HepG2 (cell line): ENCODE measurements at regions not wholly inside any gene's neighbourhood (a gene's known extent, or its start where the extent isn't known, plus 50 kb on each side); places are given as distances from the start of the nearest gene placed in this dataset.

ENCODE experiments used
- ATAC-seq: fragments of 200-7000 bp; cut with Tn5 transposase; 3 replicates; pipeline ENCODE4 v1.9.1; 2020; ENCODE audit warnings: mild to moderate bottlenecking, moderate library complexity
- BruUV-seq: library from RNA; stranded (reverse); fragments of 400-500 nt; replicated peaks from 2 replicates; lab custom pipeline; 2021; lab: Mats Ljungman, UMichigan
- CTCF ChIA-PET: fragments of 300-600 bp; formaldehyde crosslinking; extraction: SDS; loops from one replicate; lab custom pipeline; 2021; ENCODE audit warnings: low total read pairs, inconsistent platforms, low intra/inter-chr PET ratio; lab: Yijun Ruan, JAX
- POLR2A ChIA-PET: fragments of 350-600 bp; sonication (Branson Sonifier 250); formaldehyde crosslinking; loops from one replicate; lab custom pipeline; 2020; ENCODE audit warnings: antibody characterized with exemption, inconsistent platforms; lab: Yijun Ruan, JAX
- DNase-seq: peaks from one replicate; pipeline ENCODE4 v3.0.0-alpha.2; 2015; ENCODE audit warnings: low spot score
- FAIRE-seq: peaks from 3 replicates; lab custom pipeline; 2011; peaks lifted over from hg19 to GRCh38; lab: Jason Lieb, UNC
- H2AFZ ChIP-seq: one replicate; pipeline ENCODE4 v1.6.1; 2011; ENCODE audit warnings: low read length, inconsistent platforms
- H3K27ac ChIP-seq: fragments of 300-600 bp; 3 replicates; pipeline ENCODE4 v1.8.0; 2011; ENCODE audit warnings: mixed run types, mild to moderate bottlenecking, mixed read lengths, low read length, inconsistent platforms; ENCODE audit not compliant: insufficient read depth; ENCODE audit errors: extremely low read length
- H3K27me3 ChIP-seq, 2 experiments: fragments of 200-600 bp in 1 of 2; 2 replicates in 1 of 2; 3 replicates in 1 of 2; pipeline versions ENCODE4 v1.6.0 to v1.8.0; 2011; ENCODE audit warnings: low read length in 2 of 2, mild to moderate bottlenecking in 2 of 2, moderate library complexity in 2 of 2, inconsistent platforms in 1 of 2; ENCODE audit not compliant: insufficient read depth in 2 of 2, control insufficient read depth in 1 of 2
- H3K36me3 ChIP-seq, 2 experiments: fragments of 200-600 bp in 1 of 2; replicated peaks in 1 of 2; 2 replicates in 1 of 2; 3 replicates in 1 of 2; pipeline versions ENCODE4 v1.5.1 to v1.8.0; 2011; ENCODE audit warnings: low read length in 2 of 2, inconsistent platforms in 1 of 2; ENCODE audit not compliant: insufficient read depth in 2 of 2, control insufficient read depth in 1 of 2
- H3K4me1 ChIP-seq: 2 replicates; pipeline ENCODE4 v1.5.1; 2012; ENCODE audit warnings: low read length, inconsistent platforms; ENCODE audit not compliant: insufficient read depth
- H3K4me2 ChIP-seq: 2 replicates; pipeline ENCODE4 v1.6.0; 2011; ENCODE audit warnings: low read depth, low read length, inconsistent platforms
- H3K4me3 ChIP-seq, 3 experiments: fragments of 200-600 bp in 1 of 3; sonication (generic), shearing (Covaris generic) in 1 of 3; replicated peaks in 1 of 3; 2 replicates each; pipeline ENCODE4 v1.5.1; 2011 to 2016; ENCODE audit warnings: low read length in 3 of 3, inconsistent platforms in 2 of 3, low read depth in 2 of 3, mild to moderate bottlenecking in 2 of 3, control low read depth in 1 of 3, mixed read lengths in 1 of 3; ENCODE audit not compliant: insufficient read depth in 1 of 3
- H3K79me2 ChIP-seq: one replicate; pipeline ENCODE4 v1.6.1; 2011; ENCODE audit warnings: low read length, inconsistent platforms; ENCODE audit not compliant: insufficient read depth
- H3K9ac ChIP-seq: 2 replicates; pipeline ENCODE4 v1.6.0; 2011; ENCODE audit warnings: mild to moderate bottlenecking, low read depth, low read length, inconsistent platforms; ENCODE audit not compliant: insufficient read depth
- H3K9me3 ChIP-seq: 2 replicates; pipeline ENCODE4 v1.5.1; 2012; ENCODE audit warnings: mild to moderate bottlenecking, low read length
- H4K20me1 ChIP-seq: 2 replicates; pipeline ENCODE4 v1.6.0; 2011; ENCODE audit warnings: inconsistent platforms, mild to moderate bottlenecking, low read length, moderate library complexity; ENCODE audit not compliant: insufficient read depth
- CHD2 ChIP-seq: IDR thresholded peaks from 2 replicates; pipeline ENCODE4 v1.6.1; 2011; ENCODE audit warnings: low read depth, low read length, improper control_type of control experiment
- CREB3 ChIP-seq: sonication (generic); formaldehyde crosslinking; IDR thresholded peaks from 2 replicates; pipeline ENCODE4 v1.5.0; 2020; ENCODE audit warnings: missing genetic modification reagents
- KDM2A ChIP-seq: sonication (generic); formaldehyde crosslinking; IDR thresholded peaks from 2 replicates; pipeline ENCODE4 v1.4.0; 2020; ENCODE audit warnings: low read depth, missing genetic modification reagents, borderline replicate concordance
- MYPOP ChIP-seq: sonication (generic); formaldehyde crosslinking; IDR thresholded peaks from 2 replicates; pipeline ENCODE4 v1.8.1; 2023; ENCODE audit warnings: mild to moderate bottlenecking, moderate library complexity, missing genetic modification reagents
- NFE2L2 ChIP-seq: fragments of 150-350 bp; IDR thresholded peaks from 2 replicates; pipeline ENCODE4 v1.6.1; 2014; ENCODE audit warnings: low read length
- POLR2G ChIP-seq: fragments of 200-400 bp; formaldehyde crosslinking; IDR thresholded peaks from 2 replicates; pipeline ENCODE4 v1.6.1; 2018; ENCODE audit warnings: mild to moderate bottlenecking, low read depth, low read length, moderate library complexity
- TOE1 ChIP-seq: sonication (generic); formaldehyde crosslinking; IDR thresholded peaks from 2 replicates; pipeline ENCODE4 v1.4.0; 2020; ENCODE audit warnings: mild to moderate bottlenecking, missing genetic modification reagents
- ZBTB1 ChIP-seq: sonication (generic); formaldehyde crosslinking; IDR thresholded peaks from 2 replicates; pipeline ENCODE4 v1.4.0; 2020; ENCODE audit warnings: missing genetic modification reagents, borderline replicate concordance
- ZNF12 ChIP-seq: sonication (generic); formaldehyde crosslinking; IDR thresholded peaks from 2 replicates; pipeline ENCODE4 v1.5.0; 2020; ENCODE audit warnings: missing genetic modification reagents
- ZNF230 ChIP-seq: sonication (generic); formaldehyde crosslinking; IDR thresholded peaks from 2 replicates; pipeline ENCODE4 v1.4.0; 2020; ENCODE audit warnings: mild to moderate bottlenecking, missing genetic modification reagents
- ZNF510 ChIP-seq: sonication (generic); formaldehyde crosslinking; IDR thresholded peaks from 2 replicates; pipeline ENCODE4 v1.4.0; 2020; ENCODE audit warnings: low read depth, mild to moderate bottlenecking, missing genetic modification reagents
- ZNF543 ChIP-seq: sonication (generic); formaldehyde crosslinking; IDR thresholded peaks from 2 replicates; pipeline ENCODE4 v1.4.0; 2020; ENCODE audit warnings: mild to moderate bottlenecking, missing genetic modification reagents
- ZNF558 ChIP-seq: sonication (generic); formaldehyde crosslinking; IDR thresholded peaks from 2 replicates; pipeline ENCODE4 v1.9.0; 2022; ENCODE audit warnings: mild to moderate bottlenecking, missing genetic modification reagents, borderline replicate concordance
- ZSCAN21 ChIP-seq: sonication (generic); formaldehyde crosslinking; IDR thresholded peaks from 2 replicates; pipeline ENCODE4 v1.8.0; 2022; ENCODE audit warnings: mild to moderate bottlenecking, missing genetic modification reagents, moderate library complexity, borderline replicate concordance
- in situ Hi-C: cut with HindIII; loops from 2 replicates; pipeline ENCODE4 v1.10.0; 2017; ENCODE audit warnings: low pct_unique_long_range_greater_than_20kb; ENCODE audit not compliant: extremely low pct_ligation_motif_present
- intact Hi-C: fragments of 100-400 bp; cut with micrococcal nuclease; formaldehyde crosslinking; loops from one replicate; pipeline ENCODE4 v1.10.0; 2022; ENCODE audit not compliant: unreplicated experiment
- TF ChIP-seq, protein P1 (sequence below): sonication (generic); formaldehyde crosslinking; IDR thresholded peaks from 2 replicates; pipeline ENCODE4 v1.8.0; 2022; ENCODE audit warnings: low read depth, missing genetic modification reagents

- no peaks in the 10 kb centered on the region for H4K20me1 ChIP-seq
- TF ChIP-seq TOE1 (CRISPR knock-in tag) (no peak), CREB3 (CRISPR knock-in tag) (no peak), POLR2G (no peak), KDM2A (CRISPR knock-in tag) (no peak), ZSCAN21 (CRISPR knock-in tag) (no peak), NFE2L2 (no peak), MYPOP (no peak), ZNF510 (no peak), ZNF230 (CRISPR knock-in tag) (no peak), ZBTB1 (CRISPR knock-in tag) (no peak), ZNF12 (no peak), ZNF543 (no peak), ZNF558 (CRISPR knock-in tag) (no peak), CHD2 (no peak)
- TF ChIP-seq, protein P1, sequence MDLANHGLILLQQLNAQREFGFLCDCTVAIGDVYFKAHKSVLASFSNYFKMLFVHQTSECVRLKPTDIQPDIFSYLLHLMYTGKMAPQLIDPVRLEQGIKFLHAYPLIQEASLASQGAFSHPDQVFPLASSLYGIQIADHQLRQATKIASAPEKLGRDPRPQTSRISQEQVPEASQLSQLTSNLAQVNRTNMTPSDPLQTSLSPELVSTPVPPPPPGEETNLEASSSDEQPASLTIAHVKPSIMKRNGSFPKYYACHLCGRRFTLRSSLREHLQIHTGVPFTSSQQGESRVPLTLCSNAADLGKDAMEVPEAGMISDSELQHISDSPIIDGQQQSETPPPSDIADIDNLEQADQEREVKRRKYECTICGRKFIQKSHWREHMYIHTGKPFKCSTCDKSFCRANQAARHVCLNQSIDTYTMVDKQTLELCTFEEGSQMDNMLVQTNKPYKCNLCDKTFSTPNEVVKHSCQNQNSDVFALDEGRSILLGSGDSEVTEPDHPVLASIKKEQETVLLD (CRISPR knock-in tag) = no peak
- intact Hi-C loops = no loop called here
- no peak overlapping the region for H3K4me2 ChIP-seq
- no peak overlapping the region for H3K9ac ChIP-seq
- H3K79me2 ChIP-seq = no peaks in the 10 kb centered on the region
- H3K36me3 ChIP-seq = no peaks in the 10 kb centered on the region
- in situ Hi-C loops = no loop called here
- CTCF ChIA-PET = no interaction called here
- H3K27ac ChIP-seq = no peak overlapping the region
- POLR2A ChIA-PET = no interaction called here
- H3K4me3 ChIP-seq = no peak overlapping the region
- no peaks in the 10 kb centered on the region for H3K4me1 ChIP-seq
- ATAC-seq = no peak
- DNase-seq = no peak
- FAIRE-seq = no peak
- no peak overlapping the region for H2AFZ ChIP-seq
- no peaks in the 10 kb centered on the region for H3K9me3 ChIP-seq
- no TSS peak for BruUV-seq
- H3K27me3 ChIP-seq = no peaks in the 10 kb centered on the region
Measured at GRCh38 chr3:106303766-106304165, 435.0 kb upstream of the CBLB start.
